ENCODE measurements at regions not wholly inside any gene's neighbourhood (a gene's known extent, or its start where the extent isn't known, plus 50 kb on each side); places are given as distances from the start of the nearest gene placed in this dataset.

- TF ChIP-seq CTCF (IDR thresholded peaks at IDR 0.05): no peak
- no peak for TF ChIP-seq EP300 (IDR thresholded peaks at IDR 0.05)
- TF ChIP-seq POLR2A (IDR thresholded peaks at IDR 0.05): no peak
These were observed 302.3 kb upstream of the ATXN7L3B start for GRCh38 chr12:74235342-74235741.

All from tibial nerve (tissue), 4 donors.